Fibroblast of mammary gland (primary cell): ENCODE measurements at regions not wholly inside any gene's neighbourhood (a gene's known extent, or its start where the extent isn't known, plus 50 kb on each side); places are given as distances from the start of the nearest gene placed in this dataset.

Source experiments
- DNase-seq: peaks from one replicate; pipeline ENCODE4 v3.0.0-alpha.2; 2010; ENCODE audit warnings: low read depth
- H3K4me3 ChIP-seq: 2 replicates; pipeline ENCODE4 v1.5.1; 2011; ENCODE audit warnings: low read depth, mild to moderate bottlenecking, low read length, moderate library complexity; ENCODE audit not compliant: control insufficient read depth
- CTCF ChIP-seq: conservative IDR thresholded peaks from 2 replicates; pipeline ENCODE4 v1.5.1; 2011; ENCODE audit warnings: low read depth, low read length, inconsistent platforms; ENCODE audit not compliant: control insufficient read depth, insufficient read depth

- no peak for TF ChIP-seq CTCF
- DNase-seq = no peak
- no peak overlapping the region for H3K4me3 ChIP-seq
Measured at GRCh38 chr2:123747326-123747725, 277.8 kb upstream of the CNTNAP5 start.

GRCh38 chr2:123762221-123762620 lies 262.9 kb upstream of the CNTNAP5 start:
- H3K4me3 ChIP-seq = no peak overlapping the region
- TF ChIP-seq CTCF = no peak
- no peak for DNase-seq

GRCh38 chr2:123768233-123768632 lies 256.9 kb upstream of the CNTNAP5 start:
- DNase-seq = no peak
- no peak overlapping the region for H3K4me3 ChIP-seq

DNA sequence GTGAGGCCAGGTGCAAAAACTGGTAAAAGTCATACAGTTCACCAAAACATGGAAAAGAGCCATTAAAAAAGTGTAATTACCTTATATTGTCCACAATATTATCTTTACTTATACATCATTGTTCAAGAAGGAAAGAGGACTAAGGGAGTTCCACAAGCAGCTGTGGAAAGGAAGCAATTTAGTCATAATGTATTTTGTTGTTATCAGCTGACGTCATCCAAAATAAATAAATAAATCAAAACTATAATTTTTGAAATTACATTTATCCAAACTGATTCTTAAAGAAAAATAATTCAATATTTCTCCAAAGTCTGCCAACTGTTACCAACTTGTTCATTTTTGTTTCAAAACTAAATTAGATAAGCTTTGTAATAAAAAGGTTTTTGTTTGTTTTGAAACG lies 256.1 kb upstream of the CNTNAP5 start:
- no peak overlapping the region for H3K4me3 ChIP-seq
- TF ChIP-seq CTCF = no peak
- DNase-seq = no peak

More at GRCh38 chr2:123768233-123768632, 256.9 kb upstream of the CNTNAP5 start:
- no peak for TF ChIP-seq CTCF

GRCh38 chr2:123770996-123771720 lies 253.9 kb upstream of the CNTNAP5 start:
- H3K4me3 ChIP-seq = no peak overlapping the region
- DNase-seq = no peak
- TF ChIP-seq CTCF = no peak

GRCh38 chr2:123771928-123772632 lies 253.0 kb upstream of the CNTNAP5 start:
- DNase-seq = no peak
- TF ChIP-seq CTCF = no peak
- H3K4me3 ChIP-seq = no peak overlapping the region

DNA sequence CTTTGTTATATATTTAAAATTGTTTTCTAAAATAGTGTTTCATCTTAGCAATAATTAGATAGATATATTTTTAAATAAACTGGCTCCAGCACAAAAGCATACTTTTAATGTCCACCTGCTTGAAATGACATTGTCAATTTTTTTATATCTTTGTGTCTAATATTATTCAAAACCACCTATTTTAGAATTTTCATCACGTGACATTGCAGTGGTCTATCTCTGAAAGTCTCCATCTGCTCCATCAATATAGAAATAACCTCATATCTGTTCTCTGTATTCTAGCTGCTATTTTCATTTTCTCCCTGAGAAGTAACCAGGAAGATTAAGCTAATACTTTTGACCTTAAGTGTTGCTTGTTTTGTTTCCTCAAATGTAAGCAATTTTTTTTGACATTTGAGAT lies 248.0 kb upstream of the CNTNAP5 start:
- TF ChIP-seq CTCF = no peak
- DNase-seq = no peak
- no peak overlapping the region for H3K4me3 ChIP-seq
